ENCODE measurements at regions not wholly inside any gene's neighbourhood (a gene's known extent, or its start where the extent isn't known, plus 50 kb on each side); places are given as distances from the start of the nearest gene placed in this dataset.

- Histone ChIP-seq H3K27me3 (no peaks in the 10 kb centered on the region), H3K4me1 (no peaks in the 10 kb centered on the region), H3K27ac (no peak overlapping the region), H3K36me3 (no peaks in the 10 kb centered on the region), H3K9me3 (no peaks in the 10 kb centered on the region), H3K4me3 (no peak overlapping the region)
- DNase-seq (no peak), ATAC-seq (no peak)
- intact Hi-C loops (cut with DNase I), result no loop called here
- 69% methylated on average over 3 of the region's 3 CpGs for WGBS (ENCODE audit: insufficient coverage, low coverage, low lambda C conversion rate, missing lambda C conversion rate)
- no peak for TF ChIP-seq POLR2A (IDR thresholded peaks at IDR 0.05)
- TF ChIP-seq, protein P1, sequence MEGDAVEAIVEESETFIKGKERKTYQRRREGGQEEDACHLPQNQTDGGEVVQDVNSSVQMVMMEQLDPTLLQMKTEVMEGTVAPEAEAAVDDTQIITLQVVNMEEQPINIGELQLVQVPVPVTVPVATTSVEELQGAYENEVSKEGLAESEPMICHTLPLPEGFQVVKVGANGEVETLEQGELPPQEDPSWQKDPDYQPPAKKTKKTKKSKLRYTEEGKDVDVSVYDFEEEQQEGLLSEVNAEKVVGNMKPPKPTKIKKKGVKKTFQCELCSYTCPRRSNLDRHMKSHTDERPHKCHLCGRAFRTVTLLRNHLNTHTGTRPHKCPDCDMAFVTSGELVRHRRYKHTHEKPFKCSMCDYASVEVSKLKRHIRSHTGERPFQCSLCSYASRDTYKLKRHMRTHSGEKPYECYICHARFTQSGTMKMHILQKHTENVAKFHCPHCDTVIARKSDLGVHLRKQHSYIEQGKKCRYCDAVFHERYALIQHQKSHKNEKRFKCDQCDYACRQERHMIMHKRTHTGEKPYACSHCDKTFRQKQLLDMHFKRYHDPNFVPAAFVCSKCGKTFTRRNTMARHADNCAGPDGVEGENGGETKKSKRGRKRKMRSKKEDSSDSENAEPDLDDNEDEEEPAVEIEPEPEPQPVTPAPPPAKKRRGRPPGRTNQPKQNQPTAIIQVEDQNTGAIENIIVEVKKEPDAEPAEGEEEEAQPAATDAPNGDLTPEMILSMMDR (IDR thresholded peaks at IDR 0.05), result no peak
Observed at GRCh38 chr10:83666762-83667161, 472.5 kb upstream of the GHITM start.

DNA sequence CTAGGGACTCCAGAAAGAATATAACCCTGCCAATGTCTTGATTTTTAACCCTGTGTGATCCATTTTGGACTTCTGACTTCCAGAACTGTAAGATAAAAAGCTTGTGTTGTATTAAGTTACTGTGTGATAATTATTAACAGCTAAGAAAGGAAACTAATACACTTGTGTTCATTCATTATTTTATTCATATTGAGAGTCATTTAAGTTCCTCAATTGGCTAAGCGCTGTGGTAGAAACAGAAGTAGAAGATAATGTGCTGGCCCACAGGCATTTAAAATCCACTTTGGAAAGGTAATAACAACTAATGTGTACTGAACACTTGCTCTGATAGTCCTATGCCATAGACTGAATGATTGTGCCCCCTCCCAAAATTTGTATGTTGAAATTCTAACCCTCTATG lies 471.7 kb upstream of the GHITM start:
- H3K9me3 ChIP-seq, result no peaks in the 10 kb centered on the region
- no peaks in the 10 kb centered on the region for H3K36me3 ChIP-seq
- intact Hi-C loops (cut with DNase I), result no loop called here
- no peaks in the 10 kb centered on the region for H3K4me1 ChIP-seq
- DNase-seq, result no peak
- no peak for ATAC-seq
- H3K27me3 ChIP-seq, result no peaks in the 10 kb centered on the region
- no peak overlapping the region for H3K4me3 ChIP-seq
- no peak overlapping the region for H3K27ac ChIP-seq
- TF ChIP-seq, protein P1 (IDR thresholded peaks at IDR 0.05), result no peak
- TF ChIP-seq POLR2A (IDR thresholded peaks at IDR 0.05), result no peak
- WGBS (ENCODE audit: insufficient coverage, low coverage, low lambda C conversion rate, missing lambda C conversion rate), result 100% methylated on average over 1 of the region's 1 CpG

DNA sequence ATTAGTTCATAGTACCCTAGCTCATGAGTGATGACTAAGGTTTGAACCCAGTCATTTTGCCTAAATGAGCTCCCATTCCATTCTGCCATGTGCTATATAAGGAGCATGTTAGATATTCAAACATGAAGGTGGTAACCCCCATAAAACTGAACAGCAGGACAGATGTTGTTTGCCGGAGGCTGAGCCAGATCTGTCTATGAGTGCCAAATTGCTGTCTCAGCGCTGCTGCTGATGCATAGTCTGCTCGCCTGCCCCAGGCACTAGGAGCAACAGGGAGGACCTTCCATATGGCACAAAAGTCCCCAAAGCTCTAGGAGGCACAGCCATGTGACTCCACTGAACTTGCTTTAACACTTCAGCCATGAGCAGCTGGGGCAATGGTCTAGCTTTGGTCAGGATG lies 466.0 kb upstream of the GHITM start:
- Histone ChIP-seq H3K36me3 (no peaks in the 10 kb centered on the region), H3K4me1 (no peaks in the 10 kb centered on the region), H3K4me3 (no peak overlapping the region), H3K27me3 (no peaks in the 10 kb centered on the region), H3K27ac (no peak overlapping the region), H3K9me3 (no peaks in the 10 kb centered on the region)
- WGBS (ENCODE audit: insufficient coverage, low coverage, low lambda C conversion rate, missing lambda C conversion rate), result 57% methylated on average over 1 of the region's 3 CpGs
- DNase-seq, result no peak
- no peak for ATAC-seq
- TF ChIP-seq, protein P1 (IDR thresholded peaks at IDR 0.05), result no peak
- intact Hi-C loops (cut with DNase I), result no loop called here

DNA sequence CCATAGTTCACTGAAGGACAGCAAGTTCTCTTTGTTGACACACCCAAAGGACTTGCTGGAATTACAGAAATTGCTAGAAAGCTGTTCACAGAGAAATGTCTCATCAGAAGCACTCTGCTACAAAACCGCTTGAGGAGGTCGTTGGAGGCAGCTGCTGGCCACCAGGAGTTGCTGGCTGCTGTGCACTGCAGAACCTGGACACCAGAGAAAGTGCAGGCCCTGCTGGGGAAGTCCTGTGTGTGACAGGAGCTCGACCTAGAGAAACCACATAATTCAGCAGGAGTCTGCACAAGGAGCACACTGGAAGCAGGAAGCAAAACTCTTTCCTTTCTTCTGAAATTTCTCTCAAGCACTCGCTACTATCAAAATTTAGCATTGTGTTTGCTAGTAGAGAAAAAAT lies 461.5 kb upstream of the GHITM start:
- no peaks in the 10 kb centered on the region for H3K9me3 ChIP-seq
- no peak for TF ChIP-seq POLR2A (IDR thresholded peaks at IDR 0.05)
- TF ChIP-seq, protein P1 (IDR thresholded peaks at IDR 0.05), result no peak
- H3K27ac ChIP-seq, result no peak overlapping the region
- H3K27me3 ChIP-seq, result no peaks in the 10 kb centered on the region
- no peak for ATAC-seq
- H3K4me1 ChIP-seq, result no peaks in the 10 kb centered on the region
- no peaks in the 10 kb centered on the region for H3K36me3 ChIP-seq
- DNase-seq, result no peak
- WGBS (ENCODE audit: insufficient coverage, low coverage, low lambda C conversion rate, missing lambda C conversion rate), result 26% methylated on average over 4 of the region's 4 CpGs
- H3K4me3 ChIP-seq, result no peak overlapping the region
- intact Hi-C loops (cut with DNase I), result no loop called here

- H3K9me3 ChIP-seq, result no peaks in the 10 kb centered on the region
- intact Hi-C loops (cut with DNase I), result no loop called here
- no peaks in the 10 kb centered on the region for H3K36me3 ChIP-seq
- no peaks in the 10 kb centered on the region for H3K4me1 ChIP-seq
- DNase-seq (no peak), ATAC-seq (no peak)
- no peaks in the 10 kb centered on the region for H3K27me3 ChIP-seq
- no peak for TF ChIP-seq POLR2A (IDR thresholded peaks at IDR 0.05)
- TF ChIP-seq, protein P1 (IDR thresholded peaks at IDR 0.05), result no peak
- WGBS (ENCODE audit: insufficient coverage, low coverage, low lambda C conversion rate, missing lambda C conversion rate), result 83% methylated on average over 3 of the region's 3 CpGs
- no peak overlapping the region for H3K27ac ChIP-seq
- H3K4me3 ChIP-seq, result no peak overlapping the region
Observed at GRCh38 chr10:83678850-83679249, 460.5 kb upstream of the GHITM start.
